AG10803 (cell line): ENCODE measurements at regions not wholly inside any gene's neighbourhood (a gene's known extent, or its start where the extent isn't known, plus 50 kb on each side); places are given as distances from the start of the nearest gene placed in this dataset.

Experiments used
- DNase-seq: peaks from one replicate; pipeline ENCODE4 v3.0.0; 2010; ENCODE audit warnings: low read depth
- H3K4me3 ChIP-seq: 2 replicates; pipeline ENCODE4 v1.5.1; 2011; ENCODE audit warnings: mild to moderate bottlenecking, low read length, control low read depth
- CTCF ChIP-seq: conservative IDR thresholded peaks from 2 replicates; pipeline ENCODE4 v1.5.1; 2011; ENCODE audit warnings: mild to moderate bottlenecking, low read length, control low read depth, inconsistent platforms

- no peak for TF ChIP-seq CTCF
- H3K4me3 ChIP-seq: peak overlapping the region; percentile 43
- peak; percentile 57 for DNase-seq
Measured at GRCh38 chr19:30662211-30662861, 290.2 kb downstream of the ZNF536 start.

GRCh38 chr19:30659638-30660037, 287.5 kb downstream of the ZNF536 start:
- DNase-seq: no peak
- no peak for TF ChIP-seq CTCF
- H3K4me3 ChIP-seq: no peak overlapping the region

- no peak for DNase-seq
- H3K4me3 ChIP-seq: no peak overlapping the region
- no peak for TF ChIP-seq CTCF
Measured at GRCh38 chr19:30656520-30657100, 284.4 kb downstream of the ZNF536 start.

GRCh38 chr19:30653646-30654386, 281.6 kb downstream of the ZNF536 start:
- TF ChIP-seq CTCF: no peak
- no peak overlapping the region for H3K4me3 ChIP-seq
- DNase-seq: no peak

- H3K4me3 ChIP-seq: no peak overlapping the region
- no peak for DNase-seq
- no peak for TF ChIP-seq CTCF
Measured at GRCh38 chr19:30652751-30653150, 280.6 kb downstream of the ZNF536 start.

- TF ChIP-seq CTCF: no peak
- no peak for DNase-seq
- H3K4me3 ChIP-seq: no peak overlapping the region
Measured at GRCh38 chr19:30651691-30652090, 279.5 kb downstream of the ZNF536 start.

- no peak for TF ChIP-seq CTCF
- no peak for DNase-seq
- H3K4me3 ChIP-seq: no peak overlapping the region
Measured at GRCh38 chr19:30651066-30651465, 278.9 kb downstream of the ZNF536 start.
